ENCODE measurements at regions not wholly inside any gene's neighbourhood (a gene's known extent, or its start where the extent isn't known, plus 50 kb on each side); places are given as distances from the start of the nearest gene placed in this dataset.
"Not testable (repeated sequence)": the region's sequence is repeated elsewhere in the genome, so short reads cannot be mapped to it uniquely, and the experiment has no call there.

GRCh38 chr7:52592698-52593097, 442.7 kb upstream of the POM121L12 start:
- DNase-seq (ENCODE audit: low spot score) (no peak), ATAC-seq (ENCODE audit: insufficient number of reproducible peaks, low FRiP score, low read depth) (no peak)
- no peaks in the 10 kb centered on the region for H3K9me3 ChIP-seq
- no peaks in the 10 kb centered on the region for H3K27me3 ChIP-seq (replicated peaks; ENCODE audit: insufficient read depth)
- no peak overlapping the region for H3K4me3 ChIP-seq
- no peak for TF ChIP-seq CTCF (IDR thresholded peaks at IDR 0.05)
- no peaks in the 10 kb centered on the region for H3K4me1 ChIP-seq (ENCODE audit: control insufficient read depth in 1 of 2, low read depth in 2 of 2)
- no peak overlapping the region for H3K27ac ChIP-seq
- H3K36me3 ChIP-seq: no peaks in the 10 kb centered on the region

DNA sequence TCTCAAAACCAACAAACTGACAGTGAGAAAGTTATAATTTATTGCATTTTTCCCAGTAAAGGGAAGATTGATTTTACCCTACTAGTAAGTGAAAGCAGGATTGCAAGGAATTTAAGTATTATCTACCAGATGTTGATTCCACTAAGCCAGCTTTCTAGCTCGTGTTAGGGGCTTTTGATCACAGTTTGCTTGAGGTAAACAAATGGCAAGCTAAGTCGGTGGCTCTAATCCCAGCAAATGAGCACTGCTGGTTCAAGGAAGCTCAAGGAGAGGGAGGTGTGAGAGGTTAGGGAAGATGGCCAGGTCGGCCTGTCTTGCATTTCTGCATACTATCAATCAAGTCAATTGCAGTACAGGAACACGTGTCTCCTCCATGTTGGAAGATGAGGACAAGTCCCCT, 448.7 kb upstream of the POM121L12 start:
- TF ChIP-seq CTCF (IDR thresholded peaks at IDR 0.05): no peak
- no peak for ATAC-seq (ENCODE audit: insufficient number of reproducible peaks, low FRiP score, low read depth)

GRCh38 chr7:52584041-52584440, 451.4 kb upstream of the POM121L12 start:
- Histone ChIP-seq H3K27ac (no peak overlapping the region), H3K4me1 (ENCODE audit: control insufficient read depth in 1 of 2, low read depth in 2 of 2) (no peaks in the 10 kb centered on the region), H3K27me3 (replicated peaks; ENCODE audit: insufficient read depth) (no peaks in the 10 kb centered on the region), H3K4me3 (no peak overlapping the region), H3K9me3 (no peaks in the 10 kb centered on the region), H3K36me3 (no peaks in the 10 kb centered on the region)
- TF ChIP-seq CTCF (IDR thresholded peaks at IDR 0.05): no peak
- no peak for DNase-seq (ENCODE audit: low spot score)
- ATAC-seq (ENCODE audit: insufficient number of reproducible peaks, low FRiP score, low read depth): no peak

More for the DNA sequence above, 448.7 kb upstream of the POM121L12 start:
- Histone ChIP-seq H3K36me3 (no peaks in the 10 kb centered on the region), H3K27ac (no peak overlapping the region), H3K27me3 (replicated peaks; ENCODE audit: insufficient read depth) (no peaks in the 10 kb centered on the region), H3K4me1 (ENCODE audit: control insufficient read depth in 1 of 2, low read depth in 2 of 2) (no peaks in the 10 kb centered on the region), H3K9me3 (no peaks in the 10 kb centered on the region), H3K4me3 (no peak overlapping the region)
- DNase-seq (ENCODE audit: low spot score): no peak

GRCh38 chr7:52573141-52573540, 462.3 kb upstream of the POM121L12 start:
- not testable (repeated sequence) for H3K9me3 ChIP-seq; H3K36me3 ChIP-seq; H3K4me1 ChIP-seq (ENCODE audit: control insufficient read depth in 1 of 2, low read depth in 2 of 2); H3K4me3 ChIP-seq; ATAC-seq (ENCODE audit: insufficient number of reproducible peaks, low FRiP score, low read depth); H3K27me3 ChIP-seq (replicated peaks; ENCODE audit: insufficient read depth); H3K27ac ChIP-seq; DNase-seq (ENCODE audit: low spot score)

DNA sequence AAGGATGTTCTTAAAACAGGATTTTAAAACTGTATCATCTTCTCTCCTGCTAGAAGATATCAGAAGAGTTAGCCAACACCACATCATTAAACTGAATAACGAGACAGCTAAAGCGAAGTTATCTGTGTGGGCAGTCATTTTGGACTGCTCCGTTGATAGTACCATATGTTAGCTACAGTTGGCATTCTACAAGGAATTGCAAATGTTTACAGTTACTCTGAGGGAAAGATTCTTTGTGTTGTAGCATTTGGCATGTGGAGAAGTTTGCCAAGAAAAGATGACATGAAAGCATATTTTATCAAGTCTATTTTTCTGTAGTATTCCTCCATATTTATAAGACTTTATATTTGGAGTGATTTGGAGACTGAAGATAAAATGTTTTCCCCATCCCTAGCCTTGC, 464.4 kb upstream of the POM121L12 start:
- no peak for DNase-seq (ENCODE audit: low spot score)
- Histone ChIP-seq H3K4me3 (no peak overlapping the region), H3K27me3 (replicated peaks; ENCODE audit: insufficient read depth) (no peaks in the 10 kb centered on the region)

More for the DNA sequence above, 464.4 kb upstream of the POM121L12 start:
- TF ChIP-seq CTCF (IDR thresholded peaks at IDR 0.05): no peak
- Histone ChIP-seq H3K4me1 (ENCODE audit: control insufficient read depth in 1 of 2, low read depth in 2 of 2) (no peaks in the 10 kb centered on the region), H3K9me3 (no peaks in the 10 kb centered on the region), H3K27ac (no peak overlapping the region), H3K36me3 (no peaks in the 10 kb centered on the region)
- no peak for ATAC-seq (ENCODE audit: insufficient number of reproducible peaks, low FRiP score, low read depth)
